GM12865 (cell line): ENCODE measurements at regions not wholly inside any gene's neighbourhood (a gene's known extent, or its start where the extent isn't known, plus 50 kb on each side); places are given as distances from the start of the nearest gene placed in this dataset.

Experiments used
- DNase-seq: peaks from one replicate; pipeline ENCODE4 v3.0.0; 2010; ENCODE audit warnings: low read depth
- H3K4me3 ChIP-seq: 2 replicates; pipeline ENCODE4 v1.5.1; 2011; ENCODE audit warnings: mild to moderate bottlenecking, low read depth, low read length, control low read depth
- CTCF ChIP-seq: IDR thresholded peaks from 2 replicates; pipeline ENCODE4 v1.5.1; 2011; ENCODE audit warnings: low read length, control low read depth, low read depth, inconsistent platforms; ENCODE audit not compliant: insufficient read depth; ENCODE audit errors: missing control alignments

DNA sequence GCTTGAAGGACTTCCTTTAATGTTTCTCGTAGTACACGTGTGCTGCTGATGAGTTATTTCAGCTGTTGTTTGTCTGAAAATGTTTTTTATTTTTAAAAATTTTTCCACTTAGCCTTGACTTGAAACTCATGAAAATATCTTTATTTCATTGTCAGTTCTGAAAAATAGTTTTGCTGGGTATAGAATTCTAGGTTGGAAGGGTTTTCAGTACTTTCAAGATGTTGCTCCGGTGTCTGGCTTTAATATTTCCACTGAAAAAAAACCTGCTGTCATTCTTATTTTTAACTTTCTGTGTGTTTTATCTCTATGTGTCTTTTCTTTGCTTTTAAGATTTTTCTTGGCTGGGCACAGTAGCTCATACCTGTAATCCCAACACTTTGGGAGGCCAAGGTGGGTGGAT lies 103.8 kb downstream of the UNCX start:
- H3K4me3 ChIP-seq, result no peak overlapping the region
- no peak for TF ChIP-seq CTCF
- DNase-seq, result no peak

DNA sequence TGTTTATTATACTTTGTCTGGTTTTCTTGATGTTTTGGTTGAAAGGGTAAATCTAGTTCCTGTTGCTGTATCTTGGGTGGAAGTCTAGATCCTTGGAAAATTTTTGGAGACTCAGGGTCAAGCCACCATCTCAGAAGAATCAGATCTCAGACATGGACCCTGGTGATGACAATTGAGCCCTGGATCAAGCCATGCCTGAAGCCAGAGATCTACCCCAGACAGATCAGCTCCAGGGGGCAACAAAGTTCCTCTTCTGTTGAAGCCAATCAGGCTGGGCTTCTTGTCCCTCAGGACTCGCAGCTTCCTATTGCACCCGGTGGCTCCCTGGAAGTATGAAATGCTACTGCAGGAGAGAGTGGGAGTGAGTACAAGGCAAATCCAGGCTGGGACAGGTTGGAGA lies 106.9 kb downstream of the UNCX start:
- no peak for TF ChIP-seq CTCF
- DNase-seq, result no peak
- H3K4me3 ChIP-seq, result no peak overlapping the region

GRCh38 chr7:1340031-1340430 lies 107.4 kb downstream of the UNCX start:
- TF ChIP-seq CTCF, result no peak
- no peak overlapping the region for H3K4me3 ChIP-seq
- no peak for DNase-seq

DNA sequence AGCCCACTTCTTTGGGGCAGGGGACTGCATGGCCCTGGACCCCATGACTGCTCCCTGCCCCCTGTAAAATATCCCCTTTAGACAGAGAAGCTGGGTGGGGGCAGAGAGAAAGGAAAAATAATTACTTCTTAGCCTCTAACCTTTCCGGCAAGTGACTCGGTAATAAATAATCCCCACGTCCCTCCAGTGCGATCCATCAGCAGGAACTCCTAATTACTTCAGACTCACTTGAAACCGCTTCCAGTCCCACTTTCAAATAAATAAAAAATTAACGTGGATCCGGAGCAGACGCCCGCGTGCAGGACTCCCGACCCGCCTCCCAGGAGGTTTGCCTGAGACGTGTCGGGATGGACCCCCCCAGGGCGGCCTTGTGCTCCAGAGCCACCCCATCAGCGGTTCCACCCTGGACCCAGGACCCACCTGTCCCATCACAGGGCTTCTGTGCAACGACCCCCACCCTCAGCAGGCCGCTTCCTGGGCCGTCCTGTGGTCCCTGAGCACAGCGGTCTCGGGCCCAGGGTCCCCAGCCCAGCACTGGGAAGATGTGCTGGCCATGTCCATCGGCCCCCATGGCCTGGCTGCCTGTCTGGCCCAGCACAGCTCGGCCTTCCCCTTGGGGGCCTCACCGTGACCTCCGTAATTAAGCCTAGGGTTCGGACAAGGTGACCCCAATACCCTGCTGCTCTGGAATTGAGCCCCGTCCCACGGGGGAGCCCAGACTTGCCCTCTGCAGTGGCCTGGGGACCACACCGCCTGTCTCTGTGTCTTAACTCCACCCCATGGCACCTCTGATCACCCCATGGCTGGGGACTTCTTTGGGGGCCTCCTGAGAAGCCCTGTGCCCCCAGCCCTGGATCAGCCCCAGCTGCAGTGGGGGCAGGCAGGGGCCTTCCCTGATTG lies 108.0 kb downstream of the UNCX start:
- TF ChIP-seq CTCF, result no peak

DNA sequence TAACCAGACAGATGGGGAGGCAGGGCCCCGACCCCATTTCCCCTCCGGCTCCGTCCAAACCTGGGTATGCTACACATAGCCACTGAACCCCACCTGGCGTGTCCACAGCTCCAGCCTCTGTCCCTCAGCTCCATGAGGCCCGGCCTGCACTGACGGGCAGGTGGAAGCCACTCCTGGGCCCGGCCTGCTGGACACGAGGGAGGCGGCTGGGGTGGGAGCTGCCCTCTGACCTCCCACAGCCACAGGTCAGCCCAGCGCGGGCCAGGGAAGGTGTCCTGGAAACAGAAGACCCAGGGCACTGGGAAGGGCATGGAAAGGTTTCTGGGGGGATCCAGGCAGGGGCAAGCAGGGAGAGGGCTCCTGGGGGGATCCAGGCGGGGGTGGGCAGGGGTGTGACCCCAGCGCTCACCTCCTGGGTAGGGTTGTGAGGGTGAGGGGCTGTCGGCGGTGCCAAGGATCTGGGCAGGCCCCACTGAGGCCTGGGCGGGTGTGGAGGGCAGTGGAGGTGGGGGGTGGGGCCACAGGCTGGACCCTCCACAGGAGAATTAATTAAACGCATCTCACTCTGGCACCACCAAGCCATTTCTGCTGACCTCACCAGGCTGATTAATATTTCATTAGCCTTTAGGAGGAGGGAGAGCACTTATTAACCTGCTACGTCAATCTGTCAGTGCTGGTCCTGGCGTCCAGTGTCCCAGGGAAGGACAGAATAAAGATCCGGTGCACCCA lies 108.9 kb downstream of the UNCX start:
- no peak for TF ChIP-seq CTCF
- H3K4me3 ChIP-seq, result no peak overlapping the region
- DNase-seq, result no peak

More for the DNA sequence above, 108.0 kb downstream of the UNCX start:
- H3K4me3 ChIP-seq, result no peak overlapping the region
- no peak for DNase-seq

DNA sequence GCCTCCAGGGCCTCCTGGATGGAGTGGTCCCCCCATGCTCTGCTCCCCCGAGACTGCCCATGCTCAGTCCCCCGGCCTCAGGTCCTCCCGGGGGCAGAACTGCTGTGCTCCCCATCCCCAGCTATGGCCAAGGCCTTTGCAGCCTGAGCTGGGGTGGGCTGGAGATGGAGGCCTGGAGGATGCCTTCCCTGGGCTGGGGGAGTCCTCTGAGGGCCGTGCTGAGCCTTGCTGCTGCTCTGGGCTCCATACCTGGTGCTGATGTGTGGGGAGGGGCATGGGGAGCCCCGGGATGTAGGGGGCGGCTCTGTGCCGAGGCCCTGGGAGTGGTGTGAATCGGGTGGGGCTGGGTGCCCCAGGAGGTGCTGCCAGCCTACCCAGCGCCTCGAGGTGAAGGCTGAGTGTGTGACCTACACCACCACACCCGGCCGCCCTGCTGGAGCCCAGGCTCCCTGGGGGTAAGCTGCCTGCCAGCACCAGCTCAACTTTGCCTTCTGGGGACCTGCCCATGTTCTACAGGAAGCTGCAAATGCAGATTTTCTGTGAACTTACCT lies 109.5 kb downstream of the UNCX start:
- no peak for TF ChIP-seq CTCF
- no peak for DNase-seq
- no peak overlapping the region for H3K4me3 ChIP-seq
